GDM1 (cell line): ENCODE measurements at regions not wholly inside any gene's neighbourhood (a gene's known extent, or its start where the extent isn't known, plus 50 kb on each side); places are given as distances from the start of the nearest gene placed in this dataset.
"Not testable (repeated sequence)": the region's sequence is repeated elsewhere in the genome, so short reads cannot be mapped to it uniquely, and the experiment has no call there.

Source experiments
- DNase-seq: peaks from one replicate; lab custom pipeline; 2025; lab: John Stamatoyannopoulos, UW

DNA sequence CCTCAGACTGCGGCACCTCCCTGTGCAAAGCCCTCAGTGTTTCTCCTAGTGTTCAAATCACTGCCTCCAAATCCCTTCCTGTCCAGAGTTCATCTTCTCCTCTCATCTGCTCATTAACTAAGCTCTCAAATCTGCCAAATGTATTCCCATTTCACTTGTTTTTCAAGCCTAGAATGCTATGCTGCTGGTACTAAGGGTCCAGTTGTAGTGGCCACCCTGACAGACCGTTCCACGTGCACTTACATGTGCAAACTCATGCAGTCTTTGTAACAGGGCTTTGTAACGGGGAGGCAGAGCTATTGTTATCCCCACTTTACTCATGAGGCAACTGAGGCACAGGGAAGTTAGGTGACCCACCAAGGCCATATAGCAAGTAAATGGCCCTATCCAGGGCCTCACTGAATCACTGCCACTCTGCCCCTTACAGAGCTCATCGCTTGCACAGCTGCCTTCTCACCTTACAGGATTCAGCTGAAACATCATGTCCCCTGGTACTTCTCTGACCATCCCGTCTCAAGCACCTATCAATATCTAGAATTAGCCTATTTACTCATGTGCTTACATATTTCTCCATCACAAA is 153.0 kb upstream of the PDE1C start:
- DNase-seq = no peak

DNA sequence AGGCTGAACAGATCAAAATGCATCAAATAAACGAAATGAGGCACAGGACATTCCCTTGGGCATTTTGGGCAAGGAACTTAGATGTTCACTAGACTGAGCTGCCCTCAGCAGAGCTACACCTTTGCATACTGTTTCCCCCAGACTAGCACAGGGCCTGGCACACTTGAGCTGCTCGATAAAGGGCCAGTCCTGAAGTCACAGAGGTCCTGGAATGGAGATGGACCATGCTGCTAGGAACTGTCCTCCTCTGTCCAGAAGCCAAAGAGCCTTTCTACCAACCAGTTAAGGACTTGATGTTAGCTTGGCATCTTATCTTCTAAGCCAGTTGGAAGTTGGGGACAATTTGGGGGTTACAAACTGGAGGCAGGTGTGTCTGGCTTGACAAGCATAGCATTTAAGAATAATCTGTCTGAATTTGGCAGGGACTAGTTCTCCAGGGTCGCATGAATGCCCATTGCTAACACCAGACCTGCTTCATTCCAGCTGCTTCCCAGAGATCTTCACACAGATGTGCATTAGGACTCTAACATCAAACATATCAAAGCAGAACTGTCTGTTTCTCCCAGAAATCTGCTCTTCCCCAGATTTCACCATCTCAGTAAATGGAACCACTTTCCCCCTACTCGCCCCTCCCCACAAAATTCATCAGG is 152.2 kb upstream of the PDE1C start:
- DNase-seq = no peak

DNA sequence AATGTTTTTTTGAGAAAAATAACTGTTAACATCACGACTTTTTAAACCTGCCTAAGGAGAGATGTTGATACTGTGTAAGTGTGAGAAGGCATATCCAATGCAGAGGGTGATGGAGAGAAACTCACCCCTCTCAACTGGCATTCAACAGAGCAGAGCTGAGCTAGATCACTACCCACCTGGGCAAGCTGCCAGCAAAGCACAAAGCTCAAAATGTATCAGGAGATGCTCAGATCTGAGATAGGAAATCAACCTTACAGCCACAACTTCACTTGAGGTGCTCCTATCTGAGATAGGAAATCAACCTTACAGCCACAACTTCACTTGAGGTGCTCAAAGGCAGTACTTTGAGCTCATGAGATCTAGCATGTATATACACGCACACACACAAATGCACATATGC is 151.5 kb upstream of the PDE1C start:
- DNase-seq = no peak

DNA sequence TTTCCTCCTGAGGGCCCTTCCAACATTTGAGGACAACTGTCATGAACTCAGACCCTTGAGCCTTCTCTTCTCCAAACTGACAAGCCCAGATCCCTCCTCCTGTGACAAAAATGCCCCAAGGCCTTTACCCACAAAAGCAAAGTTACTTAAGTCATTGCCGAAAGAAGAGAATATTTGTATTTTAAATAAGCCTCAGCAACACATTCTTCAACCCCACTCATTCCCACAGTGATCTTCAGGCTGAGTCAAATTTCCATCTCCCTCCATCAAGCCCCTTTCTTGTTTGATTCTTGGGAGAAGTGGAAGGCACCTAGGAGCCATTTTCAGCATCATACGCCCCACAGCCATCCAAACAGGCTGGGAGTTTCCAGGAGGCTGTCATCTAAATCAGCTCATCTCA is 150.8 kb upstream of the PDE1C start:
- no peak for DNase-seq

DNA sequence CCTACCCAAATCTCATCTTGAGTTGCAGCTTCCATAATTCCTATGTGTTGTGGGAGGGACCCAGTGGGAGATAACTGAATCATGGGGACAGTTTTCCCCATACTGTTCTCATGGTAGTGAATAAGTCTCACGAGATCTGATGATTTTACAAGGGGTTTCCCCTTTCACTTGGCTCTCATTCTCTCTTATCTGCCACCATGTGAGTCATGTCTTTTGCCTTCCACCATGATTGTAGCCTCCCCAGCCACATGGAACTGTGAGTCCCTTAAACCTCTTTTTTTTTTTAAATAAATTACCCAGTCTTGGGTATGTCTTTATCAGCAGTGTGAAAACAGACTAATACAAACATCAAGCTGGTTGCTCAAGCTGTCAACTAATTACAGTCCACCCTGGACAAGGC is 149.6 kb upstream of the PDE1C start:
- not testable (repeated sequence) for DNase-seq

DNA sequence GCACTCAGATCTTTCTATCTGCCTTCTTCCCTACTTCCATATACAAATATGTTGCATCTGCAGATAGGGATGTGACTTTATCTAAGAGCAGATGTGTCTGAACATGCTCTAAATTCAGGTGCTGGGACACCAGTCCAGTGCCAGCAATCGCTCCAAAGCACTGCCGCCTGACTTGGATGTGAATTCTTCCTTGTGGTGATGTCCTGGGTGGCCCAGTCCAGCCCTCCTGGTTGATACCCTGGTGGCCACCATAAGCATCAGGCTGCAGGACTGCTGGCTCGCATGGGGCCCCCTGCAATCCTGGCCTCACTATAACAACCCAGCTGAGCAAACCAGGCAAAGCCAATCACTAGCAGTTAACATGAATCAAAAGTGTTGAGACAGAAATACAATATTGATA is 149.2 kb upstream of the PDE1C start:
- no peak for DNase-seq

DNA sequence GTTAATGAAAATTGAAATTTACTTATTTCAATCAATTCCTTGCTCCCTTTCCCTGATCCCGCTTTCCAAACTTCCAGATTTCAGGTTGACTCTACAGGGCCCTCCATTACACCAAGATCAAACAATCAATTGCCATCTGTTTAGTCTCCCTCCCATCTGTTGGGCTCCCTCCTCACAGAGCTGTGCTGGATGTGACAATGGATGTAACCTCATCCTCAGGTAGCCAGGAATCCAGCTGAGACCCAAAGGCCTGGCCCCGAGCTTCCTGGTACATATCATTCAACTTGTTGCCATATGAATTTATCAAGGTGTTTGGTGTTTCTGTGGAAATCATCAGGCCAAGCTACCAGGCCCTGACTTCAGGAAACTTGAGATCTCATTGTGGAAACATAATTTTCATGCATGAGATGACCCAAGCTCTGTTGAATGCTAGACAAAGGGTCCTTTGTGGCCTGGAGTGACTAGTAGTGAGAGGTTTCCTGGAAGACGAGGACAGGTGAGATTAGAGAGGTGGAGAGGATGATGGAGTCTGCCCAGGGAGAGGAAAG is 148.6 kb upstream of the PDE1C start:
- no peak for DNase-seq

DNA sequence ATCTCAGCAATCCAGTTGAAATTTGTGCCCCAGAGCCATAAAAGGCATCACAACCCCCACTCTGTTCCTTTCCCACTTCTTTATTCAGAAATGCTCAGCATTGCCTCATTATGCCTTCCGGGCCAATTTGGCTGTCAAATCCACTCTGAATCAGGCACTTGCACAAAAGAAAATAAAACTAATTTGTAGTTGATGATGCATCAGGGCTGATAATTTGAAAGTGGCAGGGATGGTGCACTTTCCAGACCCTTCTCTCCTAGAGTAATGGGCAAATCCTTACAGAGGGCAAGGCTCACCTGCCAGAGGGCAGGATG is 147.9 kb upstream of the PDE1C start:
- DNase-seq = no peak

DNA sequence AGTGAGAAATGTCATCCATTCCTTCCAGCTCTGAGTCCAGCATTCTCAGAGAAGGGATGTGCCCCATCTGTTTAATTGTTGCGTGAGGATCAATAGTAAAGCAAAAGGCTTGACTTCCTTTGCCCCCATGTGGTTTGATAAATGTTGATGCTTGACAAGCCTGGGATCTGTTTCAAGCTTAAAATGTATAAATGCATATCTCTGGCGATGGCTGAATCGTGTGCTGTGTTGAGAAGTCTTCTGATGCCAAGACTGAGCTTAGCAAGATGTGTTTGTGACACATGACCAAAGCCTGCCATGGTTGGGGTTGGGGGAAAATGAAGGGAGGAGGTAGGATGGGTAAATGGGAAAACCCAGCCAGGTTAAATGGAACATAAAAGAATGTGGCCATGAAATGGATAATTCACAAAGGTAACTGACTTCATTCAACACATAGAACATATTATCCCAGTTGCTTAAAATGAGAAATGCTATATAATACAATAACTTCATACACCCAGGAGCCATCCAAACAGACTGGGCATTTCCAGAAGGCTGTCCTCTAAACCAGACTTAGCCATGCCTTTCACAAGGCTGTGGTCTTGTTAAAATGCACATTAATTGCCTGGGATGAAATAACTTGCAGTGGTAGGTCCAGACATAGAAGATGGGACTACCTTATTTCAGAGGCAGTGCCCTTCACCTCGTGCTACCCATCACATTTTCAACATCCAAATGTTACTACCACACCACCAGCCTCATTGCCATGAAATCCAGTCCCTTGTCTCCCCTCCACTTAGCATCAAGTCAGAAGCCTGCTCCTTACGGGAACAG is 147.3 kb upstream of the PDE1C start:
- DNase-seq = no peak

DNA sequence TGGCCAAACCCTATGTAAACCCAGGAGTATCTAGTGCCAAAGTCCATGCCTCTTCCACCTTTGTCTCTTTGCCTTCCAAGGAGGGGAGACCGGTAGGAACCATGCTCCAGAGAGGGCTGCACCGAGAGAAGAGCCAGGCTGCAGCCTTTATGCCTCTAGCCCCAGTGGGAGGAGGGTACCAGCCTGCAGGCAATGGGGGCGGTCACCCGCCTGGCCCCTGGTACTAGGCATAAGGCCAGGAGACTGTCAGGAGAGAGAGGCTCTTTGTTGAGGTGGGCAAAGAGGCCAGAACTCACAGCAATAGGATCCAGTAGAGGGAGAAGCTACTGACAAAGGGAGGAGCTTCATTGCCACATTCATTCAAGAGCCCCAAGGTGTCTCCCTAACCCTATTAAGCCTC is 146.6 kb upstream of the PDE1C start:
- DNase-seq = no peak

DNA sequence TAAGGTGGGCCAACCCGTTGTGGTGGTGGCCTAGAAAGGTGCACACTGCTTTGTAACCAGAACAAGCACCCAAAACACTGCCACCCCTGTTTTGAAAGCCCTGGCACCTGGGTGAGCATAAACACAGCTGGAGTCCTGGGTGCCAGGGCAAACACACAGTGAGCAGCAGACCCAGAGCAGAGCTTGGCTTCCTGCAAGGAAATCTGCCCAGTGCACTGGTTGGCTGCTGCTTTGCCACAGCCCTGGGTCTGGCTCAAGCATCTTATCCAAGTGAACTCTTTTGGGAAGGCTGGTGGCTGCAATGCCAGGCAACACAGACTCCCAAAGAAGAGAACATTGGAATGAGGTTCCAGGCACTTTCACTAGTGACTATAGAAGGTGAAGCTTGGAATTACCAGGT is 145.5 kb upstream of the PDE1C start:
- DNase-seq = no peak

DNA sequence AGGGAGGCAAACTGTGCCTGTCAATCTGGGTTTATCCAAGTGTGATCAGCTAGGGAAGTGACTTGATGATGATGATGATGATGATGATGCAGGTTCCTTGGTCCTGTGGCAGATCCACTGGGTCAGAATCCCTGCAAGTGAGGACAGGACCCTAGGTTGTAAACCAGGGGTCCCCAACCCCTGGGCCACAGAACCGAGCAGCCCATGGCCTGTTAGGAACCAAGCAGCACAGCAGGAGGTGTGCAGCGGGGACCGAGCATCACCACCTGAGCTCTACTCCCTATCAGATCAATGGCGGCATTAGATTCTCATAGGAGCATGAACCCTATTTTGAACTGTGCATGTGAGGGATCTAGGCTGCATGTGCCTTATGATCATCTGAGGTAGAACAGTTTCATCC is 144.7 kb upstream of the PDE1C start:
- no peak for DNase-seq

DNA sequence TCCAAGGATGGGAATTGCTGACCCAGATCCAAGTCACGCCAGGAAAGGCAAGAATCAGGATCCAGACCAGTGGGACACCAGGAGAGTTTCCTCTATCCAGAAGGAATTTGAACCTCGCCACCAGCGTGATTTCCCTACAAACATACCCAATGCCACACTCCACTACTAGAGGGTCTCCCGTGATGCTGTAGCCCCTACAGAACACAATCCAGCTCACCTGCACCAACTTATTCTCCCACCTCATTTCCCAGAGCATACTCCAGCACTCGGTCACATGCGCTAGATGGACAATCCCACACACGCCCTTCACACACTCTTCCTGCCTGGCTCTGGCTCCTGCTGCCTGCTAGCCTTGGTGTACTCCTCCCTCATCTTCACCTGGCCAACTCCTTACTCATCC is 142.1 kb upstream of the PDE1C start:
- no peak for DNase-seq

DNA sequence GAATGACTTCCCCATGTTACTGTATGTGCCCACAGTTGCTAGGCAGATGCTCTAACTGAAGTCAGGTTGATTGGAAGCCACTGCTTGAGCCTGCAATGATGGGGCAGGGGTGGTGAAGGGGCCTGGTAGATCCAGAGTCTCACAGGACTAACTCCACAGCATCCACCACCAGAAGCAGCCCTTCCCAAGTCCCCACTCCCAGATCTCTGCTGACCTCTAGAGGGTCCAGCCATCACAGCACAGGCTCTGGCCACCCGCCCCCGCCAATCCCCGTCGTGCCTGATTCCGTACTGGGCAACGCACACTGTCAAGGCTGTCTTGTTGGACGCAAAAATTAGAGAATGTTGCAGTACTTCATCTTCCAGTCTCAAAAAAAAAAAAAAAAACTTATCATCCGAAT is 136.8 kb upstream of the PDE1C start:
- DNase-seq = no peak

DNA sequence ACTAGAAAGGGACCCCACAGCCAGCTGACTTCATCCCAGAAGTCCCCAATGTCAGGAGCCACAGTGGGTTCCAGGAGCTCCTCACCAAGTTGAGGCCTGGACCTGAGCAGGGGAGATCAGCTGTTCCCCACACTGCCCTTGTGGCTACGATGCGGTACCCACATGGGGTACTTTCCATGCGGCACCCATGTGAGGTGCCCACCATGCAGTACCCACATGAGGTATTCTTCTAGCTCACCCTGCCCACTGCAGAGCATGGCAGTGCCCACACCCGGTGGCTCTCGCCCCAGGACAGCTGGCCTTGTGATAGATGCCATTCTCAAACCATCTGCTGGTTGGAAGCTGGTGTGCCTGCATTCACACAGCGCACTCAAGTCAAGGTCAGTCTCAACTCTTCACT is 136.3 kb upstream of the PDE1C start:
- no peak for DNase-seq

DNA sequence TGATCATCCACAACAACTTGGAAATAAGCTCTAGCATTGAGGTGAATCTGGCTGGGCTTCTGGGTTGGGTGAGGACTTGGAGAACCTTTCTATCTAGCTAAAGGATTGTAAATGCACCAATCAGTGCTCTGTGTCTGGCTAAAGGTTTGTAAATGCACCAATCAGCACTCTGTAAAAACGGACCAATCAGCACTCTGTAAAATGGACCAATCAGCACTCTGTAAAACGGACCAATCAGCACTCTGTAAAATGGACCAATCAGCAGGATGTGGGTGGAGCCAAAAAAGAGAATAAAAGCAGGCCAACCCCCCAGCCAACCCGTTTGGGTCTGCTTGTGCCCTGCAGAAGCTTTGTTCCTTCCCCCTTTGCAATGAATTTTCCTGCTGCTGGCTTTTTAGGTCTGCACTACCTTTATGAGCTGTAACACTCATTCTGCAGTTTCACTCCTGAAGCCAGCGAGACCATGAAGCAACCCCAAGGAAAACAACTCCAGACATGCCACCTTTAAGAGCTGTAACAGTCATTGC is 135.2 kb upstream of the PDE1C start:
- DNase-seq = not testable (repeated sequence)

DNA sequence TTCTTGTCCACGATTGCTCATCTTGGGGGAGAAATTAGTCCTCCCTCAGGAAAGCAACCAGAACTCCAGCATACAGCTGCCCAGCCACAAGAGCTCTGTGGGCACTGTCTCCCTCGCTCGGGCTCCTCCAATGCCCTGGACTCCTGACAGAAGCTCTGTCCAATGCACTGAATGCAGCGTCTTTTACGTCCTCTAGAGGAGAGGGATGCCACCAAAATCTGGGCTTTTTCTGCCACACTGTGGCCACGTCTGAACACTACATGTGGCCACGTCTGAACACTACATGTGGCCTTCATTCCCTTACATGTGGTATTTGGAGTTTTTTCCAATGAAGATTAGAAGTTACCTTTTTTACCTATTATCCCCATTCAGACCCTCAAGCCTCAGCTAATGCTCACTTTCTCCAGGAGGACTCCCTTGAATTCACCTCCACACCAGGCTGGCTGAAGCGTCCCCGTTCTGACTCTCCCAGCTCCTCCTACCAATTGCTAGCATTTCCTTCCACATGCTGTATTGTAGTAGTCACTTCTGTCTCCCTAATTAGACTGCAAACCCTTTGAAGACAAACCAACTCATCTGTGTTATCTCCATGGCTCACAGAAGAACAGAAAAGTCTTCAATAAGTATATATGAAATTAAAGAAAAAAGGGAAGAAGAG is 134.3 kb upstream of the PDE1C start:
- peak; percentile 37 for DNase-seq

DNA sequence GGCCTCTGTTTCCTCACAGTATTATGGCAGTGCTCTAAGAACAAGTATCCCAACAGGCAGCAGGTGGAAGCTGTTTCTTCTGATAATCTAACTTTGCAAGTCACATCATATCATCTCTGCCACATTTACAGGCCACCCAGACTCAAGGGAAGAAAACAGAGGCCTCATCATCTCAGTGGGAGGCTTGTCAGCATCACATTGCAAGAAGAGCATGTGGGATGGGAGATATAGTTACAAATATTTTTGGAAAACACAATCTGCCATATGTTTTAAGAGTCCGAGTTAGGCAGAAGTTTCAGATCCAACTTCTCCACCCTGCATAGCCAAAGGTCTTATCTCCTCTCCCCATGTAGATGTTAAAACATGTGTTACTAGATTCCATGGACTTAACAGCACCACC is 130.4 kb upstream of the PDE1C start:
- DNase-seq = no peak

DNA sequence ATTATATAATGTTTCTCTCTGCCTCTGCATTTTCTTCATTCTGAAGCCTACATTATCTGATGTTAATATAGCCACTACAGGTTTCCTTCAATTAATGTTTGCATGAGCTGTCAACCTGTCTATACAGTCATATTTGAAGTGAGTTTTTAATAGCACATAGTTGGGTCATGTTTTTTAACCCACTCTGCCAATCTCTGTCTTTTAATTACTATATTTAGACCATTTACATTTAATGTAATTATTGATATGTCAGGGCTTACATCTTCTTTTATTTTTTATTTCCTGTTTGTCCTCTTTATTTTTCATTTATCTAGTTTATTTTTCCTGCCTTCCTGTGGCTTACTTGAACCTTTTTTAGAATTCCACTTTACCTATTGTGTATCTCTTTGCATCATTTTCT is 124.3 kb upstream of the PDE1C start:
- no peak for DNase-seq

DNA sequence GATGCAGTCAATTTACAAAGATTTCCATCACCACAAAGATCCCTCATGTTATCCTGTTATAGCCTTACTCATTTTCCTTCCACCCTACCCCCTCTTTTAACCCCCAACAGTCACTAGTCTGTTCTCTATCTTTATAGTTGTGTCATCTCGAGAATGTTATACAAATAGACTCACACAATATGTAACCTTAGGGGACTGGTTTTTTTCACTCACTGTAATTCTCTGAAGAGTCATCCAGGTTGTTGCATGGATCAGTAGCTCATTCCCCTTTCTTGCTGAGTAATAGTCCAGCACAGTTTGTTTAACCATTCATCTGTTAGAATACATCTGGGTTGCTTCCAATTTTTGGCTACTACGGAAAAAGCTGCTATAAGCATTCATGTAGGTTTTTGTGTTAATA is 121.1 kb upstream of the PDE1C start:
- no peak for DNase-seq

DNA sequence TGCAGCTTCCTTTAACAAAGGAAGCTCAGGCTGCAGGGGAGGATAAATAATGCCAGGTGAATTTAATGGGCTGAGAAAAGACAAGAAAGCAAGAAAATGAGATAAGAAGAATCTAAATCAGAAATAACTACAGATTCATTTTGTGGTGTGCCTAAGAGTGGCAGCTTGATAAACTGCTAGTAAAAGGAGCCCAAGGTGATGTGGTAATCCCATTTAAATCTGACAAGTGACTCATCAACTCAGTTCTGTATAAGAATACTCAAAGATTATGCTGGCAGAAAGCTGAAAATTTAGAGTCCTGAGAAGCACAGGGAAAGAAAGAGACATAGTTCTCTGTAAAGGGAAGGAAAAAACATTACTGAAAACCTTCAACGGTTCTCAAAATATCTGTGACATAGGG is 109.4 kb upstream of the PDE1C start:
- no peak for DNase-seq

DNA sequence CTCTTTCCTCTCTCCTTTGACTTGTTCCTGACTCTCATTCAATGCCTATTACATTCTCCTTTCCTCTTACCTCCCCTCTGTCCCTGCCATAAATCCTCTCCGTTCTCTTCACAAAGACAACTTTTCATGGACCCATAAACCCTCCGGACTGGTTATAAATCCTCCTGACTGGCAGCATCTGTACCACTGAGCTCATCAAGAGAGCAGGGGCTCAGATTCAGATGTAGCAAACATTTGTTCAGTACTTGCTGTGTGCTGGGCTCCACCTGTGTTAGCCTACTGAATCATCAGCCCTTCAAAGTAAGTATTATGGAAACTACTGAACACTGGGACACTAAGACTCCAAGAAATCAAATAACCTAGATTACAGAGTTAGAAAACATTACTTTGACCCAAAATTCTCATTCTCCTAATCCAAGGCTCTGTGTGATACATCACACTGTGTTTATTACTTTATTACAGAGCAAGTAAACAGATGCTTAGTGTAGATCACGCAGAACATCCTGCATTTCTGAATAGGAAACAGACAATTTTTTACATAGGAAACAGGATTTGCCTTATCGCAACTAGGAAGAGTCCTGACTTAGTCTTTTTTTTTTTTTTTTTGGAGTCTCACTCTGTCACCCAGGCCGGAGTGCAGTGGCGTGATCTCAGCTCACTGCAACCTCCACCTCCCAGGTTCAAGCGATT is 108.6 kb upstream of the PDE1C start:
- no peak for DNase-seq
